Effector CD8-positive, alpha-beta T cell (primary cell): ENCODE measurements at regions not wholly inside any gene's neighbourhood (a gene's known extent, or its start where the extent isn't known, plus 50 kb on each side); places are given as distances from the start of the nearest gene placed in this dataset.

Experiments used
- DNase-seq: peaks from one replicate; lab custom pipeline; 2025; lab: John Stamatoyannopoulos, UW

DNA sequence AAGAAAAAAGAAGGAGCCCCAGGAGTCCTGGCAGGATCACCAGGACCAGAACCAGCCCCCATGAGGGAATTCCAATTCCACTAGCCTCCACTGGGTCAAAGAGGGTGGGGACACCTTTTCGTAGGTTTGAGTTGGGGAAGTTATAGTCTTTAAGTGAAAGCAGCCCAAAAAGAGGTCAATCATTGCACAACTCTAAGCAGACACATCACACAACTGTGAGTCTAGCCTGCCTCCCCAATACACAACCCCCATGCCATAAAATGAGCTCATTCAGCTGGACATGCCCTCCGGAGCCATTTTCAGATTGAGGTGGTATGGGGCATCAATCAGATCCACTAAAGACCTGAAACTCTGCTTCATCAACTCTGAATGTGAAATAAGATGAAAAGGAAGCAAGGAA, 179.9 kb downstream of the NPHP4 start:
- no peak for DNase-seq

- DNase-seq, result no peak
Observed at GRCh38 chr1:5811419-5811818, 180.8 kb downstream of the NPHP4 start.

DNA sequence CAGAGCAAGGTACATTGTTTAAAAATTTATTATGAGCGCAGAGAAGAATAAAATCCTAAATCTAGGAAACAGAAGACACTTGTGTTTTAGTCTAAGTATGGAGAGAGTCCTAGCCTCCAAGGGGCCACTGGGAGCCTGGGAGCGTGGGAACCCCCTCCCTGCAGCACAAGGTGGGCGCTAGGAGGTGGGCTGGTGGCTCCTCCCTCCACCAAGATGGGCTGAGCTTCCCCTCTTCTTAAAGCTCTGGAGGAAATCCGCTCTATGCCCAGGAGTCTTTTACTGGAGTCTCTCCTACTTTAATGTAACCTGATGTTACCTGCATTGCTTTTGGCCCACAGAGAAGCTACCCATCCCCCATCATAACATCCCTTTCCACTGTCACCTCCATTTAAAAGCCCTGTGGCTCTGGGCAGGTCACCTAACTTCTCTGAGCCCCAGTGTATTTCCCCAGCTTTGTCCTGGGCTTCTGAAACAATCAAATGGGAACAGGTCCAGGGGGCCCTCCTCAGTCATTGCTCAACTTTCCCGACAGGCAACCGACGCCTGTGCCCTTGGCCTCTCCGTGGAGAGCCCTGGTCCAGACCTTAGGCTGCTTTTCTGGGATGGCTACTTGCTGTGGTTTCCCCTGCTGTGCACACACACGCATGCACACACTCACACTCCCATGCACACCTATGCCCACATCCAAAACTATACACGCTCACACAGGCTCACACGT, 181.5 kb downstream of the NPHP4 start:
- DNase-seq, result no peak

- DNase-seq, result no peak
Observed at GRCh38 chr1:5810131-5810530, 182.1 kb downstream of the NPHP4 start.

- no peak for DNase-seq
Observed at GRCh38 chr1:5809207-5809788, 182.9 kb downstream of the NPHP4 start.

GRCh38 chr1:5803851-5804250, 188.4 kb downstream of the NPHP4 start:
- no peak for DNase-seq

- DNase-seq, result no peak
Observed at GRCh38 chr1:5802606-5803005, 189.6 kb downstream of the NPHP4 start.

DNA sequence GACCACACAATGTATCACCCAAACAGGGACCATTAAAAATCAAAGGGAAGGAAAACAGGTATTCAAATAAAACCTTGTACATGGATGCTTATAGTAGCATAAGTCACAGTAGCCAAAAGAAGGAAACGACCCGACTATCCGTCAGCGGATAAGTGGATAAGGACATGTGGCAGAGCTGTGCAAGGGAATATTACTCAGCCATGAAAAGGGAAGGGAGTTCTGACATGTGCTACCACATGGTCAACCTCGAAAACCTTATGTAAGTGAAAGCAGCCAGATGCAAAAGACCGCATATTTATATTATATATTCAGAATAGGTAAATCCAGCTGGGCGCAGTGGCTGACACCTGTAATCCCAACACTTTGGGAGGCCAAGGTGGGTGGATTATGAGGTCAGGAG, 193.3 kb downstream of the NPHP4 start:
- no peak for DNase-seq

- DNase-seq, result no peak
Observed at GRCh38 chr1:5798151-5798730, 194.0 kb downstream of the NPHP4 start.

DNA sequence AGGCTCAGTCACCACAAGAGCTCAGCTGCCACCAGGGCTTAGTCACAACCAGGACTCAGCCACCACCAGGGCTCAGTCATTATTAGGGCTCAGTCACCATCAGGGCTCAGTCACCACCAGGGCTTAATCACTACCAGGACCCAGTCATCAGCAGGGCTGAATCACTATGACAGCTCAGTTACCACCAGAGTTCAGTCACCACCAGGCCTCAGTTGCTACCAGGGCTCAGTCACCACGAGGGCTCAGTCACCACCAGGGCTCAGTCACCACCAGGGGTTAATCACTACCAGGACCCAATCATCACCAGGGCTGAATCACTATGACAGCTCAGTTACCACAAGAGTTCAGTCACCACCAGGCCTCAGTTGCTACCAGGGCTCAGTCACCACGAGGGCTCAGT, 196.2 kb downstream of the NPHP4 start:
- no peak for DNase-seq

DNA sequence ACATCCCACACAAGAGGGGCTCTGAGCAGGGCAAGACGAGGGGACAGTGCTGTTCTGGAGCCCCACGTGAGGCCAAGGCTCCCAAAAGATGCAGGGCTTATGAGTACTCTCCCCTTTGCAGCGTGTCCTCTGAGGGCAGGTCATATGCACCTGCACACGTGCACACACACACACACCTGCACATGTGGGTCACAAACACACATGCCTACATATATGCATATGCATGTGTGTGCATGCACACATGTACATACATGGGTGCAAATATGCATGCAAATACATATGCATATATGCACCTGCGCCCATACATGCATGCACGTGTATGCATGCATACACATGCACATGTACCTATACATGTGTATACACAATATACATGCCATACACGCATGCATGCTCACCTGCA, 197.9 kb downstream of the NPHP4 start:
- no peak for DNase-seq

DNA sequence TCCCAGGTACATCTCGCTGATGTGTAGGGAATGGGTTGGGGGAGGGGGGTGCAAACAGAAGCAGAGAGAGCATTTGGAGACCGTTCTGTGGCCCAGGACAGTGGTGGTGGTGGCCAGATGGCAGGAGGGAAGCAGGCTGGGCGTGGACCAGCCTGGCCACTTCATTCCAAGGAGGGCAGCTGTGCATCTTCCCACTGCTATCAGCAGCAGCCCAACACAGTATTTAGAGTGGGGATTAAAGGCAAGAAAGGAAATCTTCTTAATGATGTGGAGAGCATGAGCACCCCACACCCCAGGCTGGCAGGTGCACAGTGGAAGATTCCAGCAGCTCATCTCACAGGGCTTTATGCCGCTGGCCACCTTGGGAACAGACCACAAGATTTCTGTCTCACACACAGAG, 198.7 kb downstream of the NPHP4 start:
- DNase-seq, result no peak

DNA sequence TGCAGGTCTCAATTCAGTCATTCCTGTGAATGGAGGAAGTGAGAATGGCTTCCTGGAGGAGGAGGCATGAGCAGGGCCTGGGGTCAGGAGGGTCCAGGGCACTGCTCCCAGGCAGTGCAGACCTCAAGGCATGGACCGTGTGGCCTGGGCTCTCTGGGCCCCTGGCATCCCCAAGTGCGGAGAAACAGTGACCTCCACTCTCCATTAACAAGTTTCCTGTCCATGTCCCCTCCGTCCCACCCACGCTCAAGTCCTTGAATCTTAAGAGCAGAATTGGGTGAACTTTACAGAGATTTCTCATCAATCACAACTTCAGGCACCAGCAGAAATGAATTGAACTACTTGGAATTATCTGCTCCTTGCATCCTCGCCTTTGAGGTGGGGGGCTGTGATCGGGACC, 211.1 kb downstream of the NPHP4 start:
- no peak for DNase-seq

DNA sequence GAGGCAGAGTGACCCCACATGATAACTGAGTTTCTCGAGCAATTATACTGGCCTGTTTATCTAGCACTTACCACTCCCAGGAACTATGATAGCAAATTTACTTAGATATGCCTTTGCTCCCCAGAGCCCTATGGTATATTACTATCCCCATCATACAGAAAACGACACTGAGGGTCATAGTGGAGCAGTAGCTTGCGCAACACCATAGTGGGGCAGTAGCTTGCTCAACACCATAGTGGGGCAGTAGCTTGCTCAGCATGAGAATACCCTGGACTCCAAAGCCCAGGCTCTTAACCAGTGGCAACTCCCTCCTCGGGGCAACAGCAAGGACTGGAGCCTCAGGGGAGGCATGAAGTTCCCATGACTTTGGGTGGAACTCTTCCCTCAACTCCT, 211.9 kb downstream of the NPHP4 start:
- DNase-seq, result no peak

- no peak for DNase-seq
Observed at GRCh38 chr1:5779608-5780323, 212.5 kb downstream of the NPHP4 start.

- DNase-seq, result no peak
Observed at GRCh38 chr1:5776035-5776550, 216.1 kb downstream of the NPHP4 start.

GRCh38 chr1:5774019-5774418, 218.2 kb downstream of the NPHP4 start:
- no peak for DNase-seq

DNA sequence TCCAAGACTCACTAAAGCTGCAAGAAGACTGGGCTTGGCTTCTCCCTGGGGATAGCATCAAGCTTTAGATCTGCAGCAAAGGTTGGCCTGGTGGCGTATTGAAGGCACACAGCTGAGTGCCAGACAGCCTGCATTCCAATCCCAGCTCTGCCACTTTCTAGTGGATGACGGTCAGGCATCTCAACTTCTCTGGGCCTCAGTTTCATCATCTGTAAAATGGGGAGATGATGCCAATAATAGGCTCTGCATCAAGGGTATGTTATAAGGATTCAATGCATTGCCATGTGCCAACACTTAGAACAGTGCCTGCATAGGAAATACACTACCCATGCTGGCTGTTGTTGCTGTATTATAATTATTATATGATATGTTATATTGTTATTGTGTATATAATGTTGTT, 220.4 kb downstream of the NPHP4 start:
- no peak for DNase-seq

- no peak for DNase-seq
Observed at GRCh38 chr1:5770981-5771765, 221.1 kb downstream of the NPHP4 start.

DNA sequence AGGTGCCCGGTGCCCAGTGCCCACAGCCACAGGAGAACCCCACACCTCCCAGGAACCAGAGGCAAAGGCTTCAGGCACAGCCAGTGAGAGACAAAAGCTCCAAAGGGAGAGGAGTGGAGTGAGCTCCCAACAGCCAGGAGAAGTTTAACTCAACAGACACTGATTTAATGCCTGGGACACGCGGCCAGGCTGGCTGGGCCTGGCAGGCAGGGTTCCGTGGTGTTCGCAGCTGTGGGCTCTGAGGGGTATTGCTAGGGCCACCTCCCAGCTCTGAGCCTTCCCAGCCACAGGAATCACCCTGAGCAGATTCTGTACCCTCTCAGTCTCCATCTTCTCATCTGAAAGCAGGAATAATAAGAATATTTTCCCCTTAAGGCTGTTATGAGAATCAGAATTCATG, 222.5 kb downstream of the NPHP4 start:
- no peak for DNase-seq

- no peak for DNase-seq
Observed at GRCh38 chr1:5769146-5769545, 223.1 kb downstream of the NPHP4 start.

GRCh38 chr1:5768014-5768413, 224.2 kb downstream of the NPHP4 start:
- no peak for DNase-seq
